NB4 (cell line): ENCODE measurements at regions not wholly inside any gene's neighbourhood (a gene's known extent, or its start where the extent isn't known, plus 50 kb on each side); places are given as distances from the start of the nearest gene placed in this dataset.

Experiments
- POLR2A ChIP-seq: IDR thresholded peaks from 2 replicates; pipeline ENCODE4 v1.6.1; 2011; ENCODE audit warnings: mild to moderate bottlenecking; ENCODE audit not compliant: insufficient read length; ENCODE audit errors: extremely low read depth
- TF ChIP-seq, protein P1 (sequence below): IDR thresholded peaks from one replicate; pipeline ENCODE4 v1.5.1; 2012; ENCODE audit warnings: low read depth, low read length
- TF ChIP-seq, protein P2 (sequence below): IDR thresholded peaks from 2 replicates; pipeline ENCODE4 v1.6.1; 2011; ENCODE audit warnings: low read depth, low read length

DNA sequence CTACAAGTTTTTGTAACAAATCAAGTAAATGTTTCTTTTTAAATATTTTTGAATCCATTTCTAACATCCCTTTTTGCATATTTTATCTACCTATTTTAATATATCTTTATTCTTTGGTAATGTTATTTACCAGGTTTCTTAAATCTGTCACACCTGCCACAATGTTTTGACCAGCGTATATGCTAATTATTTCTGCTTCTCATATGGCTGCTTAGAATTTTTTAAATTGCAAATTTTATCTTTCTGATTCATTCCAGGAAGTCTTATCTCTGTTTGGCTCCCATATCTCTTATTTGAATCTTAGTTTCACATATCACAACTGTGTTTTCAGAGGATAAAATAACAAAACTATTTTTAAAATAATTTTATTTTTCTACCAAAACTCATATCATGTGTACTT, 1411.1 kb downstream of the KCNT2 start:
- TF ChIP-seq, protein P1, sequence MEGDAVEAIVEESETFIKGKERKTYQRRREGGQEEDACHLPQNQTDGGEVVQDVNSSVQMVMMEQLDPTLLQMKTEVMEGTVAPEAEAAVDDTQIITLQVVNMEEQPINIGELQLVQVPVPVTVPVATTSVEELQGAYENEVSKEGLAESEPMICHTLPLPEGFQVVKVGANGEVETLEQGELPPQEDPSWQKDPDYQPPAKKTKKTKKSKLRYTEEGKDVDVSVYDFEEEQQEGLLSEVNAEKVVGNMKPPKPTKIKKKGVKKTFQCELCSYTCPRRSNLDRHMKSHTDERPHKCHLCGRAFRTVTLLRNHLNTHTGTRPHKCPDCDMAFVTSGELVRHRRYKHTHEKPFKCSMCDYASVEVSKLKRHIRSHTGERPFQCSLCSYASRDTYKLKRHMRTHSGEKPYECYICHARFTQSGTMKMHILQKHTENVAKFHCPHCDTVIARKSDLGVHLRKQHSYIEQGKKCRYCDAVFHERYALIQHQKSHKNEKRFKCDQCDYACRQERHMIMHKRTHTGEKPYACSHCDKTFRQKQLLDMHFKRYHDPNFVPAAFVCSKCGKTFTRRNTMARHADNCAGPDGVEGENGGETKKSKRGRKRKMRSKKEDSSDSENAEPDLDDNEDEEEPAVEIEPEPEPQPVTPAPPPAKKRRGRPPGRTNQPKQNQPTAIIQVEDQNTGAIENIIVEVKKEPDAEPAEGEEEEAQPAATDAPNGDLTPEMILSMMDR: no peak
- TF ChIP-seq POLR2A: no peak
- TF ChIP-seq, protein P2, sequence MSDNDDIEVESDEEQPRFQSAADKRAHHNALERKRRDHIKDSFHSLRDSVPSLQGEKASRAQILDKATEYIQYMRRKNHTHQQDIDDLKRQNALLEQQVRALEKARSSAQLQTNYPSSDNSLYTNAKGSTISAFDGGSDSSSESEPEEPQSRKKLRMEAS: no peak
